AG09319 (cell line): ENCODE measurements at regions not wholly inside any gene's neighbourhood (a gene's known extent, or its start where the extent isn't known, plus 50 kb on each side); places are given as distances from the start of the nearest gene placed in this dataset.

ENCODE experiments used
- DNase-seq: peaks from one replicate; pipeline ENCODE4 v3.0.0-alpha.2; 2010; ENCODE audit warnings: low read depth; ENCODE audit errors: extremely low read depth
- TF ChIP-seq, protein P1 (sequence below): IDR thresholded peaks from 2 replicates; pipeline ENCODE4 v1.5.1; 2011; ENCODE audit warnings: low read depth, mild to moderate bottlenecking, inconsistent platforms, low read length, moderate library complexity

DNA sequence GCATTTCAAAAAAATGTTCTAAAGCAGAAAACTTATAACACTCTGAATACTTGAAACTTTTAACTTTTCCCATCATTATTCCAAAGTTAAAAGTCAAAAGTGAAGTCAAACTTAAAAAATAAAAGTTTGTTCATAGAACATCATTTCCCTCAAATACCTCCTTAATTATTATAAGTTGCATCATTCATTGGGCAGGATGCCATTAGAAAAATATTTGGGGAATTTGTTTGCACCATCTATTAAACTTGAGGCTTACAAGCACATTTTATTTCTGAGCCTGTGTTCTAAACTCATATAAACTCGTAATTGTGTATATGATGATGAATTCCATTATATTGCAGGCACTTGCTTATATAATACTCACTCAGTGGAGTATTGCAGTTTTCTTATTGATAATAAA is 588.0 kb upstream of the NRXN1 start:
- TF ChIP-seq, protein P1, sequence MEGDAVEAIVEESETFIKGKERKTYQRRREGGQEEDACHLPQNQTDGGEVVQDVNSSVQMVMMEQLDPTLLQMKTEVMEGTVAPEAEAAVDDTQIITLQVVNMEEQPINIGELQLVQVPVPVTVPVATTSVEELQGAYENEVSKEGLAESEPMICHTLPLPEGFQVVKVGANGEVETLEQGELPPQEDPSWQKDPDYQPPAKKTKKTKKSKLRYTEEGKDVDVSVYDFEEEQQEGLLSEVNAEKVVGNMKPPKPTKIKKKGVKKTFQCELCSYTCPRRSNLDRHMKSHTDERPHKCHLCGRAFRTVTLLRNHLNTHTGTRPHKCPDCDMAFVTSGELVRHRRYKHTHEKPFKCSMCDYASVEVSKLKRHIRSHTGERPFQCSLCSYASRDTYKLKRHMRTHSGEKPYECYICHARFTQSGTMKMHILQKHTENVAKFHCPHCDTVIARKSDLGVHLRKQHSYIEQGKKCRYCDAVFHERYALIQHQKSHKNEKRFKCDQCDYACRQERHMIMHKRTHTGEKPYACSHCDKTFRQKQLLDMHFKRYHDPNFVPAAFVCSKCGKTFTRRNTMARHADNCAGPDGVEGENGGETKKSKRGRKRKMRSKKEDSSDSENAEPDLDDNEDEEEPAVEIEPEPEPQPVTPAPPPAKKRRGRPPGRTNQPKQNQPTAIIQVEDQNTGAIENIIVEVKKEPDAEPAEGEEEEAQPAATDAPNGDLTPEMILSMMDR: no peak
- DNase-seq: no peak

DNA sequence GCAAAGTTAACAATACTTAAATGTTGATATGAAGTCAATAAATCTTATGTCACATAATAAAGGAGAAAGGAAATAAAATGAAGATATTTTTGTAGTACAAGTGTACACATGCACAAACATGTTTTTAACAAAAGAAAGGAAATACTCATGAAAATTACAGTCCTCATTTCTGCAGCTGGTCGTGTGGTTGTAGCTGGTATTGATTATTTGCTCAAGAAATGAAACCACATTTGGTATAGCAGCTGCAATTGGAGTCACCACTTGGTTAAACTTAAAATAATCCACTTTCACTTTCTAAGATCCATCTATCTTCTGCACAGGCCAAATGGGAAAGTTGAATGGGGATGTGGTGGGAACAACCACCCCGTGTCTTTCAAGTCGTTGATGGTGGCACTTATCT is 580.5 kb upstream of the NRXN1 start:
- DNase-seq: no peak
- TF ChIP-seq, protein P1: no peak

DNA sequence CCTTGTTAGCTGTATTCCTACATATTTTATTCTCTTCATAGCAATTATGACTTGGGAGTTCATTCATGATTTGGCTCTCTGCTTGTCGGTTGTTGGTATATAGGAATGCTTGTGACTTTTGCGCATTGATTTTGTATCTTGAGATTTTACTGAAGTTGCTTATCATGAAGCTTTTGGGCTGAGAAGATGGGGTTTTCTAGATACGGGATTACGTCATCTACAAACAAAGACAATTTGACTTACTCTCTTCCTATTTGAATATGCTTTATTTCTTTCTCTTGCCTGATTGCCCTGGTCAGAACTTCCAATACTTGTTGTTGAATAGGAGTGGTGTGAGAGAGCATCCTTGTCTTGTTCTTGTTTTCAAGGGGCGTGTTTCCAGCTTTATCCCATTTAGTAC is 569.8 kb upstream of the NRXN1 start:
- TF ChIP-seq, protein P1: no peak
- no peak for DNase-seq

DNA sequence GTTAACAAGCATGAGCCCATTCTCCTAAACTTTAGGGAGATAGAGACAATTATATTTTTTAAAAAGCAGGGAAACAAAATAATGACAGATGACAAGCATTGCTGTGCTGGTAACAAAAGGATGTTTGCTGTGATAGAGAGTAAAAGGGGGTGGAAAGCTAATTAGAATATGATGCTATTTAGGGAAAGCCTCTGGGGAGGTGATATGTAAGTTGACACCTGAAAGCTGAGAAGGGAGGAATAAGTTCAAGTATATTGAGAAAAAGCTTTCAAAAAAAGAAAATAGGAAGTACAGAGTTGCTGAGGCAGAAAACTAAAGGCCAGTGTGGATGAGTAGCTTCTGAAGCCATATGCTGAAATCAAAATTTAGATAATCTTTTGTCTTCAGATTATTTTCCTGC is 565.2 kb upstream of the NRXN1 start:
- DNase-seq: no peak
- TF ChIP-seq, protein P1: no peak

DNA sequence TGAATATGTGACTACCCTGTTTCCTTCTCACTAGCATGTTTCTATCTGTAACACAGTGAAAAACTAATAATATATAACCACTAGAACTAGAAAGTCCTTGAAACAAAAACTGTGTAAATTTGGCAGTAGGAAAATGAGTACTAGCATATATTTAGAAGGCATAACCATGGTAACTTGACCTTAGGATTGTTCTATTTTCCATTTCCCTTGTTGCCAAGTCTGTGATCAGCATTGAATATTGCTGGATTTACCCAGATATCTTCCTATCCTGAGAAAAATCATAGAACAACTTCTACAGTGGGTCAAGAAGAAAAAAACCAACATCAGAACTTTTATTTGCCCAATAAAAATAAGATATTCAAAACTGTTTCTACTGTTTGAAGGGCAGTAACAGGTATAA is 563.9 kb upstream of the NRXN1 start:
- TF ChIP-seq, protein P1: no peak
- DNase-seq: no peak

DNA sequence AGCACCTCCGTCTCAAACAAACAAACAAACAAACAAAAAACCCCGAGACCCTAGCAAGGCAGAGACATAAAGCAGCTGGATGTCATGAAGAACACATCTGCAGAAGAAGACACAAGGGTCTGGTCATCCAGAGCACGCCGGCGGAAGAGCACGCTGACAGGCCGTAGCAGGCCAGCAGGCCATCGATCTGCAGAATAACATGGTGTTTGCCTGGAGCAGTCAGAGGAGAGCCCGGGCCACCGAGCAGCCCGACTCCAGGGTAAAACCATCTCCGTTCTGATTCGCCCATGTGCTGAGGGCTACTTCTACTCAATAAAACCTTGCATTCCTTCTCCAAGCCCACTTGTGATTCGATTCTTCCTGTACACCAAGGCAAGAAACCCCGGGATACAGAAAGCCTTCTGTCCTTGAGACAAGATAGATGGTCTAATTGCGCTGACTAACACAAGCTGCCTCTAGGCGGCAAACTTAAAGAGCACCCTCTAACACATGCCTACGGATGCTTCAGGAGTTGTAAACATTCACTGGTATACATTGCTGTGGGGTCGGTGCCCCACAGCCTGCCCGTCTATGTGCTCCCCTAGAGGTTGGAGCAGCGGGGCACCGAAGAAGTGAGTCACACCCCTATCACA is 549.8 kb upstream of the NRXN1 start:
- TF ChIP-seq, protein P1: no peak
- DNase-seq: no peak

DNA sequence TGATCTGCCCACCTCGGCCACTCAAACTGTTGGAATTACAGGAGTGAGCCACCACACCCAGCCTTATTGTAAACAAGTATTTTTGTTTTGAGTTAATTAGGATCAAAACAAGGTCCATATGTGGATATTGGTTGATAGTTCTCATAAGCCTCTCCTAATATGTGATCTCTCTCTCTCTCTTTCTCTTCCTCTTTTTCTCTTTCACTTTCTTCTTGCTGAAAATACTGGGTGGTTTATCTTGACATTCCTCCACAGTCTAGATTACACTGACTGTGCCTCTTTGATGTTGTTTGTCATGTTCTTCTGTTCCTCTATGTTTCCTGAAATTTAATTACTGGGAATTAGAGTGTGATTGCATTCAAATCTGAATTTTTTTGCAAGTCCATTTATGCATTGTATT is 547.5 kb upstream of the NRXN1 start:
- no peak for DNase-seq
- TF ChIP-seq, protein P1: no peak
